GM23248 (cell line): ENCODE measurements at regions not wholly inside any gene's neighbourhood (a gene's known extent, or its start where the extent isn't known, plus 50 kb on each side); places are given as distances from the start of the nearest gene placed in this dataset.
"Not testable (repeated sequence)": the region's sequence is repeated elsewhere in the genome, so short reads cannot be mapped to it uniquely, and the experiment has no call there.

Source experiments
- DNase-seq: peaks from one replicate; pipeline ENCODE4 v3.0.0-alpha.2; 2015
- H2AFZ ChIP-seq: fragments of 200-600 bp; sonication (generic); 2 replicates; pipeline ENCODE4 v1.6.1; 2016; ENCODE audit warnings: antibody characterized with exemption
- H3F3A ChIP-seq: fragments of 200-600 bp; sonication (generic); 2 replicates; pipeline ENCODE4 v1.6.1; 2016; ENCODE audit warnings: mild to moderate bottlenecking, antibody characterized with exemption, mixed run types; ENCODE audit not compliant: insufficient read depth
- H3K27ac ChIP-seq: fragments of 200-600 bp; sonication (generic); 2 replicates; pipeline ENCODE4 v1.5.1; 2016; ENCODE audit warnings: mild to moderate bottlenecking
- H3K27me3 ChIP-seq: fragments of 200-600 bp; sonication (generic); replicated peaks from 2 replicates; pipeline ENCODE4 v1.6.1; 2016; ENCODE audit warnings: mild to moderate bottlenecking; ENCODE audit not compliant: insufficient read depth
- H3K36me3 ChIP-seq: fragments of 200-600 bp; sonication (generic); 2 replicates; pipeline ENCODE4 v1.6.1; 2016; ENCODE audit warnings: low read depth, mild to moderate bottlenecking
- H3K4me1 ChIP-seq: fragments of 200-600 bp; sonication (generic); 2 replicates; pipeline ENCODE4 v1.6.1; 2016; ENCODE audit warnings: mild to moderate bottlenecking; ENCODE audit not compliant: insufficient read depth
- H3K4me2 ChIP-seq: fragments of 200-600 bp; sonication (generic); one replicate; pipeline ENCODE4 v1.6.1; 2016; ENCODE audit warnings: mild to moderate bottlenecking; ENCODE audit not compliant: unreplicated experiment
- H3K4me3 ChIP-seq: fragments of 200-600 bp; sonication (generic); 2 replicates; pipeline ENCODE4 v1.5.1; 2016; ENCODE audit warnings: mild to moderate bottlenecking
- H3K79me2 ChIP-seq: fragments of 200-600 bp; sonication (generic); 2 replicates; pipeline ENCODE4 v1.6.1; 2016; ENCODE audit warnings: mild to moderate bottlenecking; ENCODE audit not compliant: insufficient read depth
- H3K9ac ChIP-seq: fragments of 200-600 bp; sonication (generic); 2 replicates; pipeline ENCODE4 v1.6.1; 2016; ENCODE audit warnings: mild to moderate bottlenecking
- H3K9me2 ChIP-seq: fragments of 200-600 bp; sonication (generic); 2 replicates; pipeline ENCODE4 v1.6.1; 2016; ENCODE audit warnings: mixed run types, mild to moderate bottlenecking, moderate library complexity; ENCODE audit not compliant: insufficient read depth
- H3K9me3 ChIP-seq: fragments of 200-600 bp; sonication (generic); one replicate; pipeline ENCODE4 v1.6.1; 2017; ENCODE audit warnings: low read depth
- H4K20me1 ChIP-seq: fragments of 200-600 bp; sonication (generic); 2 replicates; pipeline ENCODE4 v1.6.0; 2016; ENCODE audit not compliant: insufficient read depth
- EZH2 ChIP-seq: fragments of 200-600 bp; sonication (generic); IDR thresholded peaks from 2 replicates; pipeline ENCODE4 v1.6.1; 2018; ENCODE audit warnings: antibody characterized with exemption, mild to moderate bottlenecking; ENCODE audit not compliant: insufficient read depth, poor library complexity, severe bottlenecking
- EZH2phosphoT487 ChIP-seq: fragments of 200-600 bp; sonication (generic); IDR thresholded peaks from 2 replicates; pipeline ENCODE4 v1.6.1; 2018; ENCODE audit warnings: antibody characterized with exemption, moderate library complexity, mild to moderate bottlenecking, low read depth; ENCODE audit not compliant: insufficient read depth
- WGBS, 2 experiments: methylation state at CpG; one replicate each; pipeline ENCODE4 v1.1.6; 2015 to 2017; ENCODE audit warnings: low lambda C conversion rate in 2 of 2, low coverage in 1 of 2; ENCODE audit errors: missing lambda C conversion rate in 2 of 2; 5-methylcytosine and 5-hydroxymethylcytosine counted together
- in situ Hi-C: fragments of 300-500 bp; cut with MboI; formaldehyde crosslinking; loops from 2 replicates; pipeline ENCODE4 v1.15.0; 2020

DNA sequence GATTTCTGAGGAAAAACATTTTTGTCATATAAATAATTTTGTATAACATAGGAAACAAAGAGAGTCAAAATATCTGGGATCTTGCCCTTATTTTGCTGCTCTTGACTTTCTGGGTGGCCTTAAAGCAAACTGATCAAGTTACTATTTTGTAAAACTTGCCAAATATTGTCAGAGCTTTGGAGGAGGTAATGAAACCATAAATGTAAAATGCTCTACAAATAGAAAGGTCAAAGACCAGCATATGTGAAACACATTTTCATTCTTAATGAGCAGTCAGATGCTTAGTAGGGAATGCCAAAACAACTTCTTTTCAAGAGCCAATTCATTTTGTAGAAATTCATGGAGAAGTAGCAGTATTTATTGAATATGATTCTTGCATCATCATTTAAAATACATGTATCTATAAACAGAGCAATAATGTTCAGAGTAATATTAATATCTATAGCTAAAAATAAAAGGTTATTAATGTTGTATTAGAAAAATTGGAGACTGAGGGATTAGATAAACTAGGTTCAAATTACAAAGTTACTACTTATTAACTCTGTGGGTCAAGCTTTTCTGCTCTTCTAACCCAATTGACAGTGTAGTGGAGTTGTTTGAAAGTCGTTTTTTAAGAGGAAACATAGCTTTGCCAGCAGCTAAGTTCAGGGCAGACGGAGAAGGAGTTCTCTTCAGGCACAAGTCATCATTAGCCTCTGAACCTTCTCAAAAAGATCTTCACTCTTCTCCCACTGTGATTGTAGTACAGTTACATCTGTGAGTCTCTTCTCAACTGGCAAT, 2053.1 kb downstream of the EFNA5 start:
- Histone ChIP-seq H4K20me1 (no peaks in the 10 kb centered on the region), H3K36me3 (no peaks in the 10 kb centered on the region), H3K4me3 (no peak overlapping the region), H3K27me3 (no peaks in the 10 kb centered on the region), H3K4me1 (no peaks in the 10 kb centered on the region), H3K9ac (no peak overlapping the region), H3K79me2 (no peaks in the 10 kb centered on the region), H3F3A (no peaks in the 10 kb centered on the region), H3K9me2 (no peaks in the 10 kb centered on the region), H3K4me2 (no peak overlapping the region), H3K9me3 (peaks cover 4% of the 10 kb centered on the region), H2AFZ (no peak overlapping the region), H3K27ac (no peak overlapping the region)
- DNase-seq: no peak
- 0 to 2% methylated on average over 2 of the region's 2 CpGs for WGBS, 2 experiments
- in situ Hi-C loops: no loop called here
- no peak for TF ChIP-seq EZH2phosphoT487
- no peak for TF ChIP-seq EZH2

DNA sequence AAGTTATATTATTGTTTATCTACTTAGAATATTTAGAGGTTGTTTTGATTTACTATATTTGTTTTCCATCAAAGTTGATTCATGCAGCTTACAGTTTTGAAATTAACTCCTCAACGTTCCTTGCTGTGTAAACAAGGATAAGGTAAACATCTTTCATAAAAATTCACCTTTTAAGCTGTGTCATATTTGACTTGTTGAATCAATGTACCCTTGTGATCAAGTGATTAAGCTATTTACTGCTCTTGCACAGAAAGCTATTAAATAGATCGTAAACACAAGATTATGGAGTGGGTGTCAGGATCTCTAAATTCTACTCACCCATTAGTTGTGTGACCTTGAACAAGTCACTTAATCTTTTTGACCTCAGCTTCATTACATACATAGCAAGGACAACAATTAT, 2054.0 kb upstream of the NUDT12 start:
- H3K4me3 ChIP-seq: no peak overlapping the region
- no peaks in the 10 kb centered on the region for H3K36me3 ChIP-seq
- H3K9me2 ChIP-seq: no peaks in the 10 kb centered on the region
- TF ChIP-seq EZH2phosphoT487 (no peak), EZH2 (no peak)
- no peak overlapping the region for H3K27ac ChIP-seq
- no peak overlapping the region for H3K9ac ChIP-seq
- H3K4me1 ChIP-seq: no peaks in the 10 kb centered on the region
- no peaks in the 10 kb centered on the region for H4K20me1 ChIP-seq
- 21 to 27% methylated on average over 2 of the region's 2 CpGs for WGBS, 2 experiments
- no peak overlapping the region for H3K4me2 ChIP-seq
- H3F3A ChIP-seq: no peaks in the 10 kb centered on the region
- in situ Hi-C loops: no loop called here
- H2AFZ ChIP-seq: no peak overlapping the region
- no peaks in the 10 kb centered on the region for H3K79me2 ChIP-seq
- no peaks in the 10 kb centered on the region for H3K27me3 ChIP-seq
- DNase-seq: no peak
- peaks cover 4% of the 10 kb centered on the region for H3K9me3 ChIP-seq

- H3F3A ChIP-seq, H3K4me1 ChIP-seq, H3K27me3 ChIP-seq, H3K36me3 ChIP-seq, H2AFZ ChIP-seq, H3K79me2 ChIP-seq, H3K9ac ChIP-seq, DNase-seq, H3K9me3 ChIP-seq, H3K9me2 ChIP-seq, in situ Hi-C loops, H3K27ac ChIP-seq, H3K4me2 ChIP-seq, H3K4me3 ChIP-seq, H4K20me1 ChIP-seq: not testable (repeated sequence)
Measured at GRCh38 chr5:105602406-105602805, 2039.8 kb upstream of the NUDT12 start.

GRCh38 chr5:105593011-105593760, 2030.6 kb upstream of the NUDT12 start:
- Histone ChIP-seq H3K9ac (no peak overlapping the region), H3K4me3 (no peak overlapping the region), H3K4me1 (no peaks in the 10 kb centered on the region), H3F3A (no peaks in the 10 kb centered on the region), H3K4me2 (no peak overlapping the region), H3K9me3 (no peaks in the 10 kb centered on the region), H4K20me1 (no peaks in the 10 kb centered on the region), H3K27ac (no peak overlapping the region), H3K79me2 (no peaks in the 10 kb centered on the region), H3K9me2 (no peaks in the 10 kb centered on the region), H3K27me3 (no peaks in the 10 kb centered on the region), H2AFZ (no peak overlapping the region), H3K36me3 (no peaks in the 10 kb centered on the region)
- 23 to 29% methylated on average over 6 of the region's 6 CpGs for WGBS, 2 experiments
- no peak for DNase-seq
- TF ChIP-seq EZH2phosphoT487: no peak
- no peak for TF ChIP-seq EZH2
- in situ Hi-C loops: no loop called here
